ENCODE measurements at regions not wholly inside any gene's neighbourhood (a gene's known extent, or its start where the extent isn't known, plus 50 kb on each side); places are given as distances from the start of the nearest gene placed in this dataset.

DNA sequence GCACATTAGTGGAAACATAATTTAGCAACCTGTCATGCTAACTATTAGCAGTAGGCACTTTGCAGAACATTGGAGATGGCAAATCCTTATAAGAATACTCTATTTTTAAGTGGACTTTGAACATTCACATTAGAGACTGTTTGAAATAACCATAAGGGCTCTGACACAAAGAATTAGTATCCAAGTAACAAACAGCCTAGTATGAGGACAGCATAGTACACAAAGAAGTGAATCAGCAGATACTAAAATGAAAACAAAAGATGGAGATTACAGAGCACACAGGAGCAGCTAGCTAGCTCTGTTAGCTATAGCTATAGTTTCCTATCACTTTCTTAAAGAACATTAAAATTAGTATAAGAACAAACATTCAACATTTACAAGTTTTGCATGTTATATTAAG lies 256.3 kb upstream of the SPOPL start:
- H3K18ac ChIP-seq (ENCODE audit: insufficient read length, low read depth, low read length) = no peak overlapping the region
- H2BK5ac ChIP-seq (ENCODE audit: insufficient read length, low read length) = no peak overlapping the region
- no peaks in the 10 kb centered on the region for H3K9me3 Mint-ChIP-seq
- H3K79me2 ChIP-seq (ENCODE audit: insufficient read depth, low read length) = no peaks in the 10 kb centered on the region
- no peak overlapping the region for H4K8ac ChIP-seq (replicated peaks; ENCODE audit: insufficient read length, low read depth, low read length)
- H4K5ac ChIP-seq (ENCODE audit: insufficient read length, low read depth, low read length) = no peak overlapping the region
- H3K4ac ChIP-seq (ENCODE audit: low read depth, low read length) = no peak overlapping the region
- H3K23me2 ChIP-seq (ENCODE audit: insufficient read length, low read depth, low read length, poor library complexity, severe bottlenecking) = no peaks in the 10 kb centered on the region
- H4K20me1 ChIP-seq (ENCODE audit: control insufficient read depth, insufficient read depth, insufficient read length) = no peaks in the 10 kb centered on the region
- H2AFZ ChIP-seq (ENCODE audit: low read length) = no peak overlapping the region
- no peak overlapping the region for H3K4me3 Mint-ChIP-seq
- no peak overlapping the region for H3K27ac Mint-ChIP-seq
- no peak overlapping the region for H4K91ac ChIP-seq (ENCODE audit: insufficient read length, low read depth, low read length)
- no peaks in the 10 kb centered on the region for H3K9me3 ChIP-seq (ENCODE audit: control insufficient read depth, low read depth, low read length)
- DNase-seq = no peak
- no peaks in the 10 kb centered on the region for H3K79me1 ChIP-seq (ENCODE audit: insufficient read depth, low read depth, low read length, poor library complexity, severe bottlenecking)
- no peak overlapping the region for H3K9ac ChIP-seq (ENCODE audit: extremely low read depth, insufficient read length, low read length)
- H3K36me3 Mint-ChIP-seq (ENCODE audit: insufficient read depth in 1 of 3, low read depth in 3 of 3) = no peaks in the 10 kb centered on the region; a peak in 1 of 7 replicates
- H3K14ac ChIP-seq (ENCODE audit: insufficient read depth, low read length) = no peak overlapping the region
- H3K27me3 ChIP-seq (ENCODE audit: insufficient read depth, low read length) = no peaks in the 10 kb centered on the region
- H2BK12ac ChIP-seq (ENCODE audit: insufficient read length, low read depth, low read length) = no peak overlapping the region
- H3K27ac ChIP-seq (ENCODE audit: insufficient read length, low read depth, low read length) = no peak overlapping the region
- no peak overlapping the region for H2BK15ac ChIP-seq (ENCODE audit: low read depth, low read length)
- no peak overlapping the region for H3K56ac ChIP-seq (ENCODE audit: insufficient read length, low read depth, low read length)
- H2AK5ac ChIP-seq (ENCODE audit: insufficient read length, low read length) = no peak overlapping the region
- no peaks in the 10 kb centered on the region for H3K27me3 Mint-ChIP-seq (ENCODE audit: low read depth)
- H3K4me2 ChIP-seq (ENCODE audit: insufficient read depth, insufficient read length, low read length) = no peak overlapping the region
- H2BK20ac ChIP-seq (ENCODE audit: low read depth, low read length, poor library complexity, severe bottlenecking) = no peak overlapping the region
- no peak overlapping the region for H2BK120ac ChIP-seq (ENCODE audit: low read depth, low read length, poor library complexity, severe bottlenecking)
- no peak overlapping the region for H3T11ph ChIP-seq (ENCODE audit: low read length)
- peaks cover 9 to 10% of the 10 kb centered on the region in 2 experiments for H3K4me1 Mint-ChIP-seq
- H3K23ac ChIP-seq (ENCODE audit: insufficient read length, low read depth, low read length) = no peak overlapping the region
- H3K4me1 ChIP-seq (ENCODE audit: insufficient read depth, low read length) = no peaks in the 10 kb centered on the region
- TF ChIP-seq, protein P1, sequence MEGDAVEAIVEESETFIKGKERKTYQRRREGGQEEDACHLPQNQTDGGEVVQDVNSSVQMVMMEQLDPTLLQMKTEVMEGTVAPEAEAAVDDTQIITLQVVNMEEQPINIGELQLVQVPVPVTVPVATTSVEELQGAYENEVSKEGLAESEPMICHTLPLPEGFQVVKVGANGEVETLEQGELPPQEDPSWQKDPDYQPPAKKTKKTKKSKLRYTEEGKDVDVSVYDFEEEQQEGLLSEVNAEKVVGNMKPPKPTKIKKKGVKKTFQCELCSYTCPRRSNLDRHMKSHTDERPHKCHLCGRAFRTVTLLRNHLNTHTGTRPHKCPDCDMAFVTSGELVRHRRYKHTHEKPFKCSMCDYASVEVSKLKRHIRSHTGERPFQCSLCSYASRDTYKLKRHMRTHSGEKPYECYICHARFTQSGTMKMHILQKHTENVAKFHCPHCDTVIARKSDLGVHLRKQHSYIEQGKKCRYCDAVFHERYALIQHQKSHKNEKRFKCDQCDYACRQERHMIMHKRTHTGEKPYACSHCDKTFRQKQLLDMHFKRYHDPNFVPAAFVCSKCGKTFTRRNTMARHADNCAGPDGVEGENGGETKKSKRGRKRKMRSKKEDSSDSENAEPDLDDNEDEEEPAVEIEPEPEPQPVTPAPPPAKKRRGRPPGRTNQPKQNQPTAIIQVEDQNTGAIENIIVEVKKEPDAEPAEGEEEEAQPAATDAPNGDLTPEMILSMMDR (conservative IDR thresholded peaks at IDR 0.05) = no peak

Data from H9 (cell line).